ENCODE measurements at regions not wholly inside any gene's neighbourhood (a gene's known extent, or its start where the extent isn't known, plus 50 kb on each side); places are given as distances from the start of the nearest gene placed in this dataset.
"Not testable (repeated sequence)": the region's sequence is repeated elsewhere in the genome, so short reads cannot be mapped to it uniquely, and the experiment has no call there.

- DNase-seq: peak; percentile 89
- Histone ChIP-seq H3K9me3 (no peaks in the 10 kb centered on the region), H3K4me1 (no peaks in the 10 kb centered on the region), H3K36me3 (no peaks in the 10 kb centered on the region), H3K27ac (peak overlapping the region; percentile 71 to 80 (median 78)), H3K4me3 (peak overlapping the region in 3 of 4 donors; percentile 26 to 35 (median 31)), H3K27me3 (no peaks in the 10 kb centered on the region)
- TF ChIP-seq CTCF (IDR thresholded peaks at IDR 0.05) (no peak), POLR2A (IDR thresholded peaks at IDR 0.05) (peak in 1 of 2 donors; percentile 15), EP300 (IDR thresholded peaks at IDR 0.05) (no peak), POLR2AphosphoS5 (IDR thresholded peaks at IDR 0.05) (peak in 3 of 4 donors; percentile 6 to 54 (median 34))
- intact Hi-C loops (cut with DNase I): loop anchor here (2.0 to 10.0 kb wide), 2 partner anchors 37 to 135 kb away; no protein-coding TSS in a partner anchor
- WGBS, 2 donors: 3 to 9% methylated on average over 28 of the region's 28 CpGs
These were observed 75.1 kb upstream of the USP9X start for GRCh38 chrX:41009850-41010846.

- no peaks in the 10 kb centered on the region for H3K9me3 ChIP-seq
- no peak for DNase-seq
- intact Hi-C loops (cut with DNase I): loop anchor here (10.0 kb wide), 1 partner anchor 140 kb away; no protein-coding TSS in a partner anchor
- no peak overlapping the region for H3K27ac ChIP-seq
- H3K36me3 ChIP-seq: no peaks in the 10 kb centered on the region
- WGBS, 2 donors: 81 to 86% methylated on average over 5 of the region's 5 CpGs
- H3K27me3 ChIP-seq: no peaks in the 10 kb centered on the region
- no peak for TF ChIP-seq CTCF (IDR thresholded peaks at IDR 0.05)
- no peak for TF ChIP-seq EP300 (IDR thresholded peaks at IDR 0.05)
- no peak for TF ChIP-seq POLR2AphosphoS5 (IDR thresholded peaks at IDR 0.05)
- TF ChIP-seq POLR2A (IDR thresholded peaks at IDR 0.05): no peak
- H3K4me3 ChIP-seq: no peak overlapping the region
- no peaks in the 10 kb centered on the region for H3K4me1 ChIP-seq
These were observed 70.4 kb upstream of the USP9X start for GRCh38 chrX:41014776-41015360.

GRCh38 chrX:41017785-41018184, 67.5 kb upstream of the USP9X start:
- H3K27me3 ChIP-seq, DNase-seq: not testable (repeated sequence)
- 97% methylated on average over 6 of the region's 6 CpGs for WGBS, 2 donors

GRCh38 chrX:41018391-41019040, 66.7 kb upstream of the USP9X start:
- 84 to 90% methylated on average over 9 of the region's 9 CpGs for WGBS, 2 donors

More at GRCh38 chrX:41017785-41018184, 67.5 kb upstream of the USP9X start:
- not testable (repeated sequence) for H3K36me3 ChIP-seq, H3K4me3 ChIP-seq, H3K9me3 ChIP-seq, H3K27ac ChIP-seq, H3K4me1 ChIP-seq
- intact Hi-C loops (cut with DNase I): loop anchor here (10.0 kb wide), 1 partner anchor 143 kb away; no protein-coding TSS in a partner anchor

GRCh38 chrX:41019041-41019392, 66.2 kb upstream of the USP9X start:
- H3K27ac ChIP-seq: no peak overlapping the region
- TF ChIP-seq CTCF (IDR thresholded peaks at IDR 0.05): no peak
- TF ChIP-seq POLR2AphosphoS5 (IDR thresholded peaks at IDR 0.05): no peak
- no peak for TF ChIP-seq EP300 (IDR thresholded peaks at IDR 0.05)
- TF ChIP-seq POLR2A (IDR thresholded peaks at IDR 0.05): no peak
- no peak overlapping the region for H3K4me3 ChIP-seq
- no peaks in the 10 kb centered on the region for H3K4me1 ChIP-seq
- H3K36me3 ChIP-seq: no peaks in the 10 kb centered on the region
- WGBS, 2 donors: 92 to 95% methylated on average over 5 of the region's 5 CpGs
- H3K27me3 ChIP-seq: no peaks in the 10 kb centered on the region
- intact Hi-C loops (cut with DNase I): loop anchor here (10.0 kb wide), 1 partner anchor 144 kb away; no protein-coding TSS in a partner anchor
- DNase-seq: no peak
- no peaks in the 10 kb centered on the region for H3K9me3 ChIP-seq

More at GRCh38 chrX:41018391-41019040, 66.7 kb upstream of the USP9X start:
- H3K4me3 ChIP-seq, H3K9me3 ChIP-seq, H3K36me3 ChIP-seq, H3K27ac ChIP-seq, DNase-seq, H3K27me3 ChIP-seq, H3K4me1 ChIP-seq: not testable (repeated sequence)
- intact Hi-C loops (cut with DNase I): loop anchor here (10.0 kb wide), 1 partner anchor 144 kb away; no protein-coding TSS in a partner anchor

Data from sigmoid colon (tissue), 6 donors.